ENCODE measurements at regions not wholly inside any gene's neighbourhood (a gene's known extent, or its start where the extent isn't known, plus 50 kb on each side); places are given as distances from the start of the nearest gene placed in this dataset.
A peak's percentile ranks its signal among the peaks of the same experiment; 100 is the strongest.
"Not testable (repeated sequence)": the region's sequence is repeated elsewhere in the genome, so short reads cannot be mapped to it uniquely, and the experiment has no call there.

- DNase-seq (ENCODE audit: low spot score): no peak
Measured at GRCh38 chr2:230593765-230594164, 118.9 kb upstream of the CAB39 start.

GRCh38 chr2:230594286-230594840 lies 118.3 kb upstream of the CAB39 start:
- no peak for DNase-seq (ENCODE audit: low spot score)

- DNase-seq (ENCODE audit: low spot score): no peak
Measured at GRCh38 chr2:230599853-230600252, 112.8 kb upstream of the CAB39 start.

GRCh38 chr2:230600285-230600684 lies 112.4 kb upstream of the CAB39 start:
- DNase-seq (ENCODE audit: low spot score): no peak

GRCh38 chr2:230600881-230601280 lies 111.8 kb upstream of the CAB39 start:
- no peak for DNase-seq (ENCODE audit: low spot score)

- no peak for DNase-seq (ENCODE audit: low spot score)
Measured at GRCh38 chr2:230601510-230601909, 111.1 kb upstream of the CAB39 start.

GRCh38 chr2:230602562-230603230 lies 109.9 kb upstream of the CAB39 start:
- DNase-seq (ENCODE audit: low spot score): no peak

GRCh38 chr2:230603317-230603716 lies 109.3 kb upstream of the CAB39 start:
- not testable (repeated sequence) for DNase-seq (ENCODE audit: low spot score)

- not testable (repeated sequence) for DNase-seq (ENCODE audit: low spot score)
Measured at GRCh38 chr2:230604158-230604557, 108.5 kb upstream of the CAB39 start.

- no peak for DNase-seq (ENCODE audit: low spot score)
Measured at GRCh38 chr2:230614040-230614439, 98.6 kb upstream of the CAB39 start.

GRCh38 chr2:230614913-230615332 lies 97.7 kb upstream of the CAB39 start:
- DNase-seq (ENCODE audit: low spot score): no peak

- DNase-seq (ENCODE audit: low spot score): peak; percentile 65
Measured at GRCh38 chr2:230617256-230617706, 95.4 kb upstream of the CAB39 start.

- no peak for DNase-seq (ENCODE audit: low spot score)
Measured at GRCh38 chr2:230619491-230619890, 93.2 kb upstream of the CAB39 start.

GRCh38 chr2:230625220-230625619 lies 87.4 kb upstream of the CAB39 start:
- DNase-seq (ENCODE audit: low spot score): not testable (repeated sequence)

- not testable (repeated sequence) for DNase-seq (ENCODE audit: low spot score)
Measured at GRCh38 chr2:230627091-230627490, 85.6 kb upstream of the CAB39 start.

- DNase-seq (ENCODE audit: low spot score): peak; percentile 61
Measured at GRCh38 chr2:230627806-230628724, 84.6 kb upstream of the CAB39 start.

GRCh38 chr2:230631470-230631869 lies 81.2 kb upstream of the CAB39 start:
- DNase-seq (ENCODE audit: low spot score): no peak

- no peak for DNase-seq (ENCODE audit: low spot score)
Measured at GRCh38 chr2:230634146-230634545, 78.5 kb upstream of the CAB39 start.

- DNase-seq (ENCODE audit: low spot score): not testable (repeated sequence)
Measured at GRCh38 chr2:230634721-230635313, 77.8 kb upstream of the CAB39 start.

GRCh38 chr2:230636684-230637271 lies 75.9 kb upstream of the CAB39 start:
- no peak for DNase-seq (ENCODE audit: low spot score)

- DNase-seq (ENCODE audit: low spot score): not testable (repeated sequence)
Measured at GRCh38 chr2:230637486-230637885, 75.2 kb upstream of the CAB39 start.

- peak; percentile 58 for DNase-seq (ENCODE audit: low spot score)
Measured at GRCh38 chr2:230640540-230641011, 72.1 kb upstream of the CAB39 start.

Data from H4 (cell line).